ENCODE measurements at regions not wholly inside any gene's neighbourhood (a gene's known extent, or its start where the extent isn't known, plus 50 kb on each side); places are given as distances from the start of the nearest gene placed in this dataset.
A peak's percentile ranks its signal among the peaks of the same experiment; 100 is the strongest.
"Not testable (repeated sequence)": the region's sequence is repeated elsewhere in the genome, so short reads cannot be mapped to it uniquely, and the experiment has no call there.

DNA sequence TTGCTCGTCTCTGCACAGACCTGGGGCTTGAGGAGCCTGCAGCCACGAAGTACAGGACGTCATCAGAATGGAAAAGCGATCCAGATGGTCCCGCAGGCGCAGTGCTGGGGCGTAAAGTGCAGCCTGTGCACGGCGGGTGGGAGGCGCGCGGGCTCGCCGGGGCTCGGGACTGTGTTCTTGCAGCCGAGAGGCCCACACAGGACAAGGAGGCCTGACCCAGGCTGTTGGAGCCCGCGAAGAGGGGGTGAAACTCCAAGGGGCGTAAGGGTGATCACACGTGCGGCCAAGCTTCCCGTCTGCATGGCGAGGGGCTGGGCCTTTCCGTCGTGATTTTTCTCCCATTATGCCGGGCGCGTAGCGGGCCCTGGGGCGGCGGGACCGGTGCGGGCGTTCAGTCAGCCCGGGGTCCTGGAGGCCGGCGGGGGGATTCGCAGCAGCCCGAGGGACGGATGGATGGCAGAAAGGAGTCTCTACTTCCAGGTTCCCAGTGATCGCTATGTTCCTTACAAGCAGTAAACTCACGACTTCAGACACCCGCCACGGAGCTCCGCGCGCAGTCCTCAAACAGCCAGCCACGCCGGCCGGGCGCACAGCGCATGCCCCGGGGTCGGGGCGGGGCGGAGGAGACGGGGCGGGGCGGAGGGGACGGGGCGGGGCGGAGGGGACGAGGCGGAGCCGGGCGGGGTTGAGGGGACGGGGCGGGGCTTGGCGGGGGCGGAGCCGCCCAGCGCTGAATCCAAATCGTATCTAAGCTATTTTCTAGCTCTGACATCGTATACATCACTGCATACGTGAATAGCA is 141.0 kb upstream of the KCNJ18 start:
- peak; percentile 83 for DNase-seq

DNA sequence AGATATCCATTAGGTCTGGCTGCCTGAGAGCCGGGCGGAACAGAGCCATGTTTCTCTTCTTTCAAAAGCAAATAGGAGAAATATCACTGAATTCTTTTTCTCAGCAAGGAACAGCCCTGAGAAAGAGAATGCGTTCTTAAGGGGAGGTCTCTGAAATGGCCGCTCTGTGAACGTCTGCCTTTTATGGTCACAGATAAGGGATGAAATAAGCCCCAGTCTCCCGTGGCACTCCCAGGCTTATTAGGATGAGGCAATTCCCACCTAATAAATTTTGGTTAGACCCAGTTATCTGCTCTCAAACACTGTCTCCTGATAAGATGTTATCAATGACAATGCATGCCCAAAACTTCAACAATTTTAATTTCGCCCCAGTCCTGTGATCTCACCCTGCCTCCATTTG is 133.4 kb upstream of the KCNJ18 start:
- not testable (repeated sequence) for DNase-seq

DNA sequence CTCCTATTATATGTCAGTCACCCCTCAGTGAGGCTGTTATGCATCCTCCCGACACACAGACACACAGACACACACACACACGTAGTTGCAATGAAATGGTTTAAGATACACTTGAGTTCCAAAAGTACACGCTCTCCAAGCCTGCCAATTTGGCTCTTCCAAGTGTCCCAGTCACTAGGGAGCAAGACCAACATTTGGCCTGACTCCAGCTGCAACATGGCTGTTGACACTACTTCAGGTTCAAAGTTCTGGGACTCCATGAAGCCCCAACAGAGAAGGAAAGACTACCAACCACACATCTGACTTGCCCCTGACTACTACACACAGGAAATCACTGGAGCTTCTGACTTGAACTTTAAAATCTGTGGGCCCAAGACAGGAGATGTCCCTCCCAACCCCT is 128.1 kb upstream of the KCNJ18 start:
- no peak for DNase-seq

DNA sequence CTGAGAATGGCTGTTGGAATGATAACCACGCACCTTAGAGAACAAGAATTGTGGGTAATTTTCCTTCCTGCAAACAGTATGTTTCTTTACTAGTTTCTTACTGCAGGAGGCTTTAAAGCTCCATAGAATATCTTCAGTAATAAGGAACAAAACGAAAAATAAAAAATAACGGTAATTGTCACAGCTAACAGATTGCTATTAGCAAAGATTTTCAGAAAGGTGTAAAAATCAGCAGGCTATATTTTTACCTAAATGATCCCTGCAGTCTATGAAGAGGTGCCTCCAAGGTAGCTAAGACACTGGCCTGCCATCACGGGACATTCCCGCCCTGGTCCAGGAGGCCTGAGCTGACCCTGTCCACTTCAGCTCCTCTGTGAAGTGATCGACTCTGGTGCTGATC is 127.6 kb upstream of the KCNJ18 start:
- DNase-seq = not testable (repeated sequence)

DNA sequence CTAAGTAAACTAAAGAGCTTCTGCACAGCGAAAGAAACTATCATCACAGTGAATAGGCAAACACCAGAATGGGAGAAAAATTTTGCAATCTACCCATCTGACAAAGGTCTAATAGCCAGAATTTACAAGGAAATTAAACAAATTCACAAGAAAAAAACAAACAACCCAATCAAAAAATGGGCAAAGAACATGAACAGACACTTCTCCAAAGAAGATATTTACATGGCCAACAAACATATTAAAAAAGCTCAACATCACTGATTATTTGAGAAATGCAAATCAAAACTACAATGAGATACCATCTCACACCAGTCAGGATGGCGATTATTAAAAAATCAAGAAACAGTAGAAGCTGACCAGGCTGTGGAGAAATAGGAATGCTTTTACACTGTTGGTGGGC is 121.9 kb upstream of the KCNJ18 start:
- not testable (repeated sequence) for DNase-seq

DNA sequence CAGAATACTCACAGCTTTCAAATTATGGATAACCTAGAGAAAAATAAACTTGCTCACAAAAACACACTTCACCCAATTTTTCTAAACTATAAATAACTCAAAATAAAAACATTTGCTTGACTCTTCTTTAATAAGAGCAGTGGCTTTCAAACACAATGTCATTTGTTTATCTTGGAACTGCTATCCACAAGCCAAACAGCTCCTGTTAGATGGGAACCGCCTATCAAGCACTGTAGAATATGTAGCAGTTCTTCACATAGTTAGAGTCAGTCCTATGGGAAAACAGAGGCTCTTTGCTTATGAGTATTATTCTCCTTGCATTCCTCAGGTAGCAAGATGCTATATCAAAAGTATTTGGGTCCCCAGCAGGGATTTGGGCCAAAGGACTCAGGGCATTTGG is 120.2 kb upstream of the KCNJ18 start:
- DNase-seq = not testable (repeated sequence)

DNA sequence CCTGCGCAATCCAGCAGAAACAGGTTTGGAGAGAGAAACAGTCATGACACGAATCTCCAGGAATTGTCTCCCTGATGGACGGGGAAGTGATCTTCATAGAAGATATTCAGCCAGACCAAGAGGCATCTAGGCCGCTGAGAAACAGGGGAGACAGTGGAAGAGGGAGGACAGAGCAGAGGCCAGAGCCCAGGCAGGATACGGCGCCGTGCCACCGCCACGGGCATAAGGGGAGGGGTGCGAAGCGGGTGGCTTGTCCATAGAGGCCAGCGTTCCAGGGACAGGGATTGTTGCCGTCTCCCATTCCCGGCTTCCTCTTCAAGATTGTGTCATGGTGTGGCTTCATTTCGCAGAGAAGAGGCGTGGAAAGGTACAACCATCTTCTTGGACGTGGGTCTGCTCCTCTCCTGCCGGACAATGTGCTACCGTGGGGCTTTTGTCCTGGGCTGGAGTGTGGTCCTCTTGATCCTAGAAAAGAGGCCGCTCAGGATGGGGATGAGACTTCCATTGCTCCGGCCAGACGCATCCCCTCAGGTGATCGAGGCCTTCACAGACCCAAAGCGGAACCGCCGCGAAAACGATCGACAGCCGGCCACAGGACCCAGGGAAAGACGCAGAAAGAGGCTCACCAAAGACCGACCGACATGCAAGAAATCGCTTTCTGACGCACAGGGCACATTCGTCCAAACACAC is 118.9 kb upstream of the KCNJ18 start:
- not testable (repeated sequence) for DNase-seq

DNA sequence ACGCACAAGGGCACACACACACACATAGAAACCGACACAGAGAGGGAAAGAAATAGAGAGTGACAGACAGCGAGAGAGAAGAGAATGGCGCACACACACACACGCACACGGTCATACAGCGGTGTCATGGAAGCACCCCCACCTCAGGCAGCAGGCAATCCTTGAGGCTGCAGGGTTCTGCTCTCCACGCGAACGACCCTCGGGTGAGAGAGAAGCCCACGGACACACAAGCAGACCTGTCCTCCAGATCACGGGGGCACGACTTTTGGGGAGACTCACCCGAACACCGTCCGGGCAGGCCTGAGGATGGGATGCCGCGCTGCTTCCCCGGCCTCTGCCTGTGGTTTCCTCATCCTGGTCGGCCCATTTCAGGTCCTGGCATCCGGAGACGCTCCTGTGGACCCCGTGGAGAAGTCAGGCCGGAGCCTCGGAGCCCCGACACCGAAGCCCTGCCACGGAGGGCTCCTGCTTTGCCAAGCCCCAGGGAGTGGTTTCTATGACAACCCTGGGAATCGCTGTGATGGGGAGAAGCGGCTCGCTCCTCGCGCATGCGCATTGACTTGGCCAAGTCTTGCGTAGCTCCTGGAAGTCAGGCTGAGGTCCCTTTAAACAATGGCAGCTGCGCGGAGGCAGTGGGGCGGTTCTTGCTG is 118.2 kb upstream of the KCNJ18 start:
- DNase-seq = peak; percentile 55

DNA sequence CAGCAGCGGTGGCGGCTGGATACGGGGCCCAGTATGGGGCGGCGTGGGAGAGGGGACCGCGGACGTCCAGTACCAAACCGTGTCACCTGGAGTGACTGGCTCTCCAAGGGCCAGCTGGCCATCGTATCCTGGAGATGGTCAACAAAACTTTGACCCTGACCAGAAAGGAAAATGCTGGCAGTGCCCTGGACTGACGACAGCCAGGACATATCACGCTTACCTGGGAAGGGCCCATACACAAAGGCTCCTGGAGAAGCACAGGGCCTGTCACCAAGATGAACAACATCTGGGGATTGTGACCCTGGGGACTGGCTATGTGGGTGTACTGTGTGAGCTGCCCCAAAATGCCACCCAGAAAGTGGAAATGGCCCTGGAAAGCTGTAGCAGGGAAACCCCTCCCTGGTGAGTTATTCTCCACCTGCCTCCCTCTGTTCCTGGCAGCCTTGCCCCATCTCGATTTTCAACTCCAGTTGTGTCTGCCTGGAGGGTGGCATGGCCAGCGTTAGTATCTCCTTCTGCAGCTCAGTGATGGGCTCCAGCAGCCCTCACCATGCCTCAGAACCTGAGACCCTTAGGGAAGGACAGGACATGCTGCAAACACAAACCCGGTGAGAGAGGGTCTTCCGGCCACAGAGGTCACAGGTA is 117.6 kb upstream of the KCNJ18 start:
- DNase-seq = not testable (repeated sequence)

DNA sequence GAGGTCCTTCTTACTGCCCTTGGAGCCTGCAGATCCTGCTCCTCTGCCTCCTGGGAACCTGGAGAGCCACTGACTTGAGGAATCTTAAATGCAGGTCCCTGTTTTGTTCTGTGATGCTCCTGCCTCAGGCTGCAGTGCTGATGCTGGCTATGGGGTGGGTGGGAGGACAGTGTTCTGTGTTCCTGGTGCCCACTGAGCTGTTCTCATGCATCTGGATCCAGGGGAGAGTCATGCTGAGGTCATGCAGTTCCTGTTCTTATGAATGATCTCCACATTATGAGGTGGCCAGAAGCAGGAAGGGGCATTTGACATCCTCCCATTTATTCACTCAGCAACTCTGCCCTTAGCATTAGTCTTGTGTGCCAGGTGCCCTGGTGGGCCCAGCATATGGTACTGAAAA is 113.5 kb upstream of the KCNJ18 start:
- DNase-seq = not testable (repeated sequence)

DNA sequence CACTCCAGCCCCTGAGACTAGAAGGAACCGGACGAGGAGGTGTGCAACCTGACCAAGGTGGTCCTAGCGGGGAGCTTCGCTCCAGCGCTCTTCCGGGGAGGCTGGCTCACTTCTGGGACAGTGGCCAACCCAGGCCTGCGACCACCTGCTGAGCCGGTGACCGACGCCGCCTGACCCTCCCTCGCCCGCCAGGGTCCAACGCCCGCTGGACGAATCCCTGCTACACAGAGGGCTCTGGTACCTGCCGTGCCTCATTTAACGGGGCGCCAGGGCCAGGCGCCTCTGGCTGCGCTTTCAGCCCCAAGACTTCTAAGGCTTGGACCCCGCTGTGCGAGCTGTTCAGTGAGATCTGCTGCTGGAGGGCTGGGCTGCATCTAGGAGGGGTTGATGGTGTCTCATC is 99.5 kb upstream of the KCNJ18 start:
- DNase-seq = no peak

DNA sequence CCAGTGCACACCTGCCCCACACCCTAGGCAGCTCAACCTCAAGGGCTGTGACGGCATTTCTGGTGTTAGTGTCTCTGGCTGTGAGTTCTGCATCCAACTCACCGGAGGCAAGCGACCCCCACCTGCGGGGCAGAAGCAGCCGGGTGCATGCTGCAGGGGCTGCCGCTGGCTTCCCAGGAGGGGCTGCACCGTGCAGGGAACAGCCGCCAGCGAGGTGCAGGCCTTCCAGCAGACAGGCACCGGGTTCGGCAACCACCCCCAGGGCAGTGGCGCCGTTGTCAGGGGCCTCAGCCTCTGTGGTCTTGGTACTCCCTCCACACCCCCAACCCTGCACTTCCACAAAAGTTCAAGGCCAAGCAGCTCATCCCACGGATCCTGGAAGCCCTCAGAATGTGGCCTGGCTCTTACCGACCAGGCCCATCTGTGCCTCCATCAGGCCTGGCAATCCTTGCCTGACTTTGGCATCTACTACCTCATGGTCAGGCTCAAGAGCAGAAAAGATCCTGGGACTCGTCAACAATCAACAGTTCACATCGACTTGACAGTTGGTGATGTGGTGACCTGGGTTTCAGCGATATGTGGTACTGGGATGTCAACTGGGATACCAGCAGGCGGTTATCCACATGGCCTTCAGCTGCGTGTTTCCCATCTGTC is 98.7 kb upstream of the KCNJ18 start:
- not testable (repeated sequence) for DNase-seq

DNA sequence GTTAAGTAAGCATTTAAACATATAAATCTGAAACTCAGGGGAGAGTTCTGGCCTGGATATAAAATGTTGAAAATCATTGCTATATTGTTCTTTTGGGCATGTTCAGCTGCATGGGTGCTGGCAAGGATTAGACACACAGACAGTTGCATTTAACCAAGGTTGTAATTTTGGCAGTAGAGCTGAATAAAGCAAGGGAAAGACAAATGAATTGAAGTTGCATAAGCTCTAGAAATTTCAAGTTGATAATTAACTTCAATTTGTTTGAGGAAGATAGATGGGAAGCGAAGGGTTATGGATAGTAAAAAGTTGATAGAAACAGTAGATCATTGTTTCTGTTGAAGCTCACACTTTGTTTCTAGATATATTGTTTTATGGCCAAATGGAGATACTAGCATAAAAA is 97.2 kb upstream of the KCNJ18 start:
- DNase-seq = no peak

DNA sequence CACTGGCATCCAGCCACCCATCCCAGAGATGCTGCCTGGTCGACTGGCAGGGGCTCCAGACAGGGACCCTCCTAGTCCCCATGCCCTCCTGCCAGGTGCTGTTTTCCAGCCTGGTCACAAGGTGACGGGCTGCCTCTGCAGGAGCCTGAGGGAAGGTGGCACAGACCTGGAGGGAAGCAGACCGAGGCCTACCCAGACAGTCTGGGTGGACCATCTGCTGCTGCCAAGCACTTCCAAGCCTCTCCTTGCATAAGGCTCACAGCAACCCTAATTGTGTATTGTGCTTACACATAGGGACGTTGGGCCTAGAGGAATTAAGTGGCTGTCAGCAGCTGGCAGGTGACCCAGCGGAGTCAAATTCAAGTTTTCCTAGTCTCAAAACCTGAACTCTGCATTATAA is 90.1 kb upstream of the KCNJ18 start:
- DNase-seq = no peak

DNA sequence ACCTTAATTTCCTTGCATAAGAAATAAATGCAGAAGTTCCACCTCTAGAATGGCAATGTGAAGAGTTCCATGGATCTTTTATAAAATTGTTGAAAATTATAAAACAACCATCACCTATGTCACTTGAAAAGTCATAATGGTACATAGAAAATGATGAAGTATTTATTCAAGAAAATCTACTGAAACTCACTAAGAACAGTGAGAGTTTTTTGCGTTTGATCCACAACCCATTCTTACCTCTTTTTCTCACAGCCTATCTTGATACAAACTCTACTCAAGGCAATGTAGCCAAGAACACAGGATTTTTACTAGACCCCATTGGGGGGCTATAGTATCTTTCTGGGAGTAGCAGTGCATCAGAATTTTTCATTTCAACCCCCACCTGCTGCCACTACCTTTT is 89.0 kb upstream of the KCNJ18 start:
- DNase-seq = not testable (repeated sequence)

DNA sequence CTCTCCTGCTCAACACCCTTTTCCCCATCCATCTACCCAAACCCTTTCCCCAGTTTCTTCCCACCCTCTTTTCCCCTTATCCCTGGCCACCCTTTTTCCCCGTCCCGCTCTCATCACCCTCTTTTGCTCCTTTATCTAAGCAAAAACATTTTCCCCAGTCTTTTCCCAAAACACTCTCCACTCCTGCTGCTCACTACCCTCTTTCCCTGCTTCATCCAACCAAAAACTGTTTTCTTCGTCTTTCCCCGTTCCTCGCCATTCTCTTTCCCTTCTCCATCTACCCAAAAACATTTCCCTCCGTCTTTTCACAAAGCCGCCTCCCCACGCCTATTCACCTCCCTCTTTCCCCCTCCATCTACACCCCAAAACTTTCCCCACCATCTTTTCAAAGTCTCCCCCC is 80.9 kb upstream of the KCNJ18 start:
- not testable (repeated sequence) for DNase-seq

DNA sequence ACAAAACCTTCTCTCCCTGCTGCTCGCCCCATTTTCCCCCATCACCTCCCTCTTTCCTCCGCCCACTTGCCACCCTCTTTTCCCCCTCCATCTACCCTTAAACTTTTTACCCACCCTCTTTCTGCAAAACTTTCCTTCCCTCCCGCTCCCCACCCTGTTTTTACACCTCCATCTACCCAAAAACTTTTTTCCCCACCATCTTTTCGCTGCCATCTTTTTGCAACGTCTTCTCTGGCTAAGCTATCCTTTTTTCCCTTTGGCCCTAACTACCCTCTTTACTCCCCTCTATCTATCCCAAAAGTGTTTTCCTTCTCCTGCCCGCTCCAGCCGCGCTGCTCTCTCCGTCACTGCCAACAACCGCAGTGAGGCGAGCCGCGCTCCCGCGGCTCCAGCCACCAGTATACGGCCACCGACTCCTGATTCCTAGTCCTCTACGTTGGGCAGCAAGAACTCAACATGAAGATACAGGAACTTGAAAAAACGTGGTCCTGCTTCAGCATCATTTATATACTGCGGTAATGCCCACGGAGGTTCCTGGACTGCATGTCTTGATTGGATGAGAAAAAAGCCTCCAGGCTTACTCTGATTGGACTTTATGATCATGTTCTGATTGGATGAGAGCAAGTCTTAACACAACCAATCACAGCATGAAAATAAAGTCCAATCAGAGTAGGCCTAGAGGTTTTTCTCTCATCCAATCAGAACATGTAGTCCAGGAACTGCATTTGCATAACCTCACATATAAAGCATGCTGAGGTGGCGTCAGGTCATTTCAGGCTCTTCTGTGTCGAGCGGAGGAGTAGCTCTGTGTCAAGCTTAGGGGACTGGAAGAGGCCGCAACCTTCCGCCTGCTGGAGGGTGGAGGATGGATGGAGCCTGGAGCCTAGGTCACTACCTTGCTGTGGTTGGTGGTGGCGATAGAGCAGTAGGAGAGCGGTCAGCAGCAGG is 79.9 kb upstream of the KCNJ18 start:
- not testable (repeated sequence) for DNase-seq

DNA sequence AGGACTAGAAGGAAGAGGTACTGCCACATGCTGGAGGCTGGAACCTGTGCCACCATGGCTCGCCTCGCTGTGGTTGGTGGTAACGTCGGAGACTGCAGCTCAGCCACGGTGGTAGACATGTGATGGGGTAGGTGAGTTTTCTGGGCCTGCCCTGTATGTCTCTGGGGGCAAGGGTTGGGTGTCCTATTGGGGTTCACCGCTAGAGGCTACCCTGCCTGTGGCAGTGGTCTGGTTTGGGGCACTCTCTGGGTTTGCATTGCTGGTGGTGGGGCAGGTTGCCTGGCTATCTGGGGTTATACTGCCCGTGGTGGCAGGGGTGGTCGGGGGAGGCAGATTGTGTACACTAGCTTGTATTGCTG is 79.3 kb upstream of the KCNJ18 start:
- DNase-seq = no peak

DNA sequence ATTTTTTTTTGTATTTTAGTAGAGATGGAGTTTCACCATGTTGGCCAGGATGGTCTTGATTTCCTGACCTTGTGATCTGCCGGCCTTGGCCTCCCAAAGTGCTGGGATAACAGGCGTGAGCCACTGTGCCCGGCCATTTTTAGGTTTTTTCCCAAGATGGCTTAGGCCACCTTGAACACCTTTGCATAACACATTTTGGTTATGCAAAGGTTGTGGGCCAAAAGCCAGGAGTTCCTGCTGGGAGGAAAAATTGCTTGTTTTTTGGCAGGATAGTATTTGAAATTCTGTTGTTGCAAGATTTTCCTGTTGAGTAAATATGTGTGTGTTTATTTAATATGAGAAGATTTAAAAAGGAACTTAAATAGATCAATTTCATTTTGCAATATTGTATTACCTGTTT is 65.3 kb upstream of the KCNJ18 start:
- not testable (repeated sequence) for DNase-seq
